Prostate gland (tissue), 2 donors: ENCODE measurements at regions not wholly inside any gene's neighbourhood (a gene's known extent, or its start where the extent isn't known, plus 50 kb on each side); places are given as distances from the start of the nearest gene placed in this dataset.

ENCODE experiments used
- CTCF ChIP-seq, 4 experiments: fragments of 200-600 bp in 2 of 4; fragments of 450-650 bp in 2 of 4; sonication (generic) in 2 of 4; IDR thresholded peaks; 1 replicate in 3 of 4; 2 replicates in 1 of 4; pipeline ENCODE4 v1.5.1; 2016 to 2019; ENCODE audit warnings: antibody characterized with exemption in 4 of 4, mild to moderate bottlenecking in 2 of 4, moderate library complexity in 2 of 4
- POLR2A ChIP-seq: fragments of 450-650 bp; IDR thresholded peaks from one replicate; pipeline ENCODE4 v1.6.1; 2016; ENCODE audit warnings: antibody characterized with exemption, mild to moderate bottlenecking
- POLR2AphosphoS5 ChIP-seq: sonication (generic); formaldehyde crosslinking; IDR thresholded peaks from one replicate; pipeline ENCODE4 v1.6.1; 2017; ENCODE audit warnings: antibody characterized with exemption

- TF ChIP-seq CTCF (IDR thresholded peaks at IDR 0.05) (no peak), POLR2A (no peak), POLR2AphosphoS5 (no peak)
These were observed 459.0 kb upstream of the NR3C2 start for GRCh38 chr4:148901075-148901705.
